Left lung (tissue), 4 donors: ENCODE measurements at regions not wholly inside any gene's neighbourhood (a gene's known extent, or its start where the extent isn't known, plus 50 kb on each side); places are given as distances from the start of the nearest gene placed in this dataset.

Source experiments
- ATAC-seq: fragments of 200-7000 bp; cut with Tn5 transposase; one replicate; pipeline ENCODE4 v1.9.1; 2020; ENCODE audit warnings: moderate library complexity
- DNase-seq, 4 donors: peaks; one replicate each; pipeline ENCODE4 v3.0.0-alpha.2; 2013 to 2020
- H3K27ac ChIP-seq, 2 donors: fragments of 200-600 bp; sonication (generic) in 1 of 2; one replicate each; pipeline versions ENCODE4 v1.5.0 to v1.8.0; 2020 to 2021
- H3K27me3 ChIP-seq, 2 donors: fragments of 200-600 bp; sonication (generic) in 1 of 2; one replicate each; pipeline versions ENCODE4 v1.5.0 to v1.8.0; 2020 to 2021
- H3K36me3 ChIP-seq, 2 donors: fragments of 200-600 bp; sonication (generic) in 1 of 2; one replicate each; pipeline versions ENCODE4 v1.5.0 to v1.8.0; 2020 to 2021
- H3K4me1 ChIP-seq, 2 donors: fragments of 200-600 bp; one replicate each; pipeline ENCODE4 v1.8.0; 2021
- H3K4me3 ChIP-seq, 2 donors: fragments of 200-600 bp; sonication (generic) in 1 of 2; one replicate each; pipeline versions ENCODE4 v1.5.0 to v1.8.0; 2020 to 2021; ENCODE audit warnings: mild to moderate bottlenecking in 1 of 2
- H3K9me3 ChIP-seq, 2 donors: fragments of 200-600 bp; sonication (generic) in 1 of 2; one replicate each; pipeline versions ENCODE4 v1.5.0 to v1.8.0; 2020 to 2021
- intact Hi-C, 2 donors: fragments of 100-400 bp; cut with DNase I; formaldehyde crosslinking; loops; one replicate each; pipeline versions ENCODE4 v1.11.2 to v1.14.2; 2022
- TF ChIP-seq, protein P1 (sequence below), 2 donors: fragments of 200-600 bp; sonication (generic) in 1 of 2; IDR thresholded peaks; one replicate each; pipeline versions ENCODE4 v1.5.0 to v1.8.0; 2021; ENCODE audit warnings: antibody characterized with exemption in 2 of 2
- donor health status: DM: no; HTN: yes; CAD: no.
- donor health status: DM: no; HTN: no; CAD: no.

- Histone ChIP-seq H3K9me3 (peaks cover 0 to 22% of the 10 kb centered on the region in 2 donors), H3K27ac (no peak overlapping the region), H3K4me3 (no peak overlapping the region), H3K27me3 (no peaks in the 10 kb centered on the region), H3K36me3 (no peaks in the 10 kb centered on the region), H3K4me1 (no peaks in the 10 kb centered on the region)
- intact Hi-C loops = no loop called here
- TF ChIP-seq, protein P1, sequence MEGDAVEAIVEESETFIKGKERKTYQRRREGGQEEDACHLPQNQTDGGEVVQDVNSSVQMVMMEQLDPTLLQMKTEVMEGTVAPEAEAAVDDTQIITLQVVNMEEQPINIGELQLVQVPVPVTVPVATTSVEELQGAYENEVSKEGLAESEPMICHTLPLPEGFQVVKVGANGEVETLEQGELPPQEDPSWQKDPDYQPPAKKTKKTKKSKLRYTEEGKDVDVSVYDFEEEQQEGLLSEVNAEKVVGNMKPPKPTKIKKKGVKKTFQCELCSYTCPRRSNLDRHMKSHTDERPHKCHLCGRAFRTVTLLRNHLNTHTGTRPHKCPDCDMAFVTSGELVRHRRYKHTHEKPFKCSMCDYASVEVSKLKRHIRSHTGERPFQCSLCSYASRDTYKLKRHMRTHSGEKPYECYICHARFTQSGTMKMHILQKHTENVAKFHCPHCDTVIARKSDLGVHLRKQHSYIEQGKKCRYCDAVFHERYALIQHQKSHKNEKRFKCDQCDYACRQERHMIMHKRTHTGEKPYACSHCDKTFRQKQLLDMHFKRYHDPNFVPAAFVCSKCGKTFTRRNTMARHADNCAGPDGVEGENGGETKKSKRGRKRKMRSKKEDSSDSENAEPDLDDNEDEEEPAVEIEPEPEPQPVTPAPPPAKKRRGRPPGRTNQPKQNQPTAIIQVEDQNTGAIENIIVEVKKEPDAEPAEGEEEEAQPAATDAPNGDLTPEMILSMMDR (IDR thresholded peaks at IDR 0.05) = no peak
- no peak for DNase-seq
- no peak for ATAC-seq
Measured at GRCh38 chr16:9389543-9390207, 298.2 kb downstream of the HAPSTR1 start.

GRCh38 chr16:9392956-9393355, 301.5 kb downstream of the HAPSTR1 start:
- intact Hi-C loops = no loop called here
- no peaks in the 10 kb centered on the region for H3K36me3 ChIP-seq

DNA sequence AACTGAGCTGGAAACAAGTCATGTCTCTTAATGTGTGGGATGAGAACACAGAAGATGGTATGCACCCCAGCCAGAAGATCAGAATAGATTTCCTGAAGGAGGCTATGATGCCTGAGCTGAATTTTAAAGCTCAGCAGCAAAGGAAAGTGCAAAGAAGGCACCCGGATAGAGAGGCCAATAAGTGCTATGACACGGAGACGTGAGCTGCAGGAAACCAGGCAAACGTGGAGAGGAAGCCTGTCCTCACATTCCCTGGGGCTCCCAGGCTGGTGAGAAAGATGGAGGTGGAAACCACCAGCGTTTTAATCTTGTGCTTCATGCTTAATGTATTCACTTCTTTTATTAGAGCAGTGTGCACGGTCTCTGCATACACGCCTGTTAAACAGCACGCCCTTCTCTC, 302.1 kb downstream of the HAPSTR1 start:
- intact Hi-C loops = no loop called here
- Histone ChIP-seq H3K4me3 (no peak overlapping the region), H3K9me3 (peaks cover 0 to 7% of the 10 kb centered on the region in 2 donors), H3K27ac (no peak overlapping the region), H3K27me3 (no peaks in the 10 kb centered on the region), H3K4me1 (no peaks in the 10 kb centered on the region), H3K36me3 (no peaks in the 10 kb centered on the region)
- TF ChIP-seq, protein P1 (IDR thresholded peaks at IDR 0.05) = no peak
- DNase-seq (no peak), ATAC-seq (no peak)

More at GRCh38 chr16:9392956-9393355, 301.5 kb downstream of the HAPSTR1 start:
- no peak overlapping the region for H3K27ac ChIP-seq
- ATAC-seq (no peak), DNase-seq (no peak)
- TF ChIP-seq, protein P1 (IDR thresholded peaks at IDR 0.05) = no peak
- H3K27me3 ChIP-seq = no peaks in the 10 kb centered on the region
- no peak overlapping the region for H3K4me3 ChIP-seq
- H3K4me1 ChIP-seq = no peaks in the 10 kb centered on the region
- H3K9me3 ChIP-seq = peaks cover 0 to 10% of the 10 kb centered on the region in 2 donors

DNA sequence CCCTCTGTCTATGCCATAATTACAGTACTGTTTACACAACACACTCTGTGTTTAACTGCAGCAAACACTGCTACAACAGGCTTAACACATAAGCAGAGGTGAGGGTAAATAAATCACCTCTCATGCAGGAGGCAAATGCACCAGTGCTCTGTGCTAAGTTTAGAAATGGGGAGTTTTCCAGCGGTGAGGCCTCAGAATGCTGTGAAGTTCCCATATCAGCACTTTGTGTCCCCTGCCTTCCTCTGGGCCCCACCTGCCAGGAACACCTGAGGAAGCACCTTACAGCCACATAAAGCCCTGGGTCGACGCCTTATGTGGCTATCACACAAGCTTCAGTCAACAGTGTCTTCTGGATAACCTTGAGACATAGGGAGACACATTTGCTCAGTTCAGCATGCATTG, 304.5 kb downstream of the HAPSTR1 start:
- ATAC-seq (peak; percentile 29), DNase-seq (no peak)
- intact Hi-C loops = no loop called here
- Histone ChIP-seq H3K4me3 (no peak overlapping the region), H3K27ac (no peak overlapping the region), H3K4me1 (no peaks in the 10 kb centered on the region), H3K27me3 (no peaks in the 10 kb centered on the region), H3K9me3 (no peaks in the 10 kb centered on the region), H3K36me3 (no peaks in the 10 kb centered on the region)
- TF ChIP-seq, protein P1 (IDR thresholded peaks at IDR 0.05) = no peak

DNA sequence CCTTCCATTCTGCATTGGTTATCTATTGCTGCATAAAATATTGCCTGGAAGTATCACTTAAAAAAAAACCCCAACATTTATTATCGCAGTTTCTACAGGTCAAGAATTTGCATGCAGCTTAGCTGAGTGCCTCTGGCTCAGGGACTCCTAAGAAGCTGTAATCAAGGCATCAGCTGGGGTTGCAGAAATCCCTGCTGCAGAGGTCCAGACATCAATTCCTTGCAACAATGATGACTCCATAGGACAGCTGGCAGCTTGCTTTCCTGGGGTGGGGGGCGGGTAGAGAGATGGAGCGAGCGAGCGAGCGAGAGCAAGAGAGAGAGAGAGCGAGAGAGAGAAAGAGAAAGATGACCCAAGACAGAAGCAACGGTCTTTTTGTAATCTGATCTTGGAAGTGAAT, 308.1 kb downstream of the HAPSTR1 start:
- H3K27ac ChIP-seq = no peak overlapping the region
- H3K4me3 ChIP-seq = no peak overlapping the region
- ATAC-seq (no peak), DNase-seq (no peak)
- H3K4me1 ChIP-seq = no peaks in the 10 kb centered on the region
- no peaks in the 10 kb centered on the region for H3K27me3 ChIP-seq
- H3K36me3 ChIP-seq = no peaks in the 10 kb centered on the region
- H3K9me3 ChIP-seq = no peaks in the 10 kb centered on the region
- TF ChIP-seq, protein P1 (IDR thresholded peaks at IDR 0.05) = no peak
- intact Hi-C loops = no loop called here
